ENCODE measurements at regions not wholly inside any gene's neighbourhood (a gene's known extent, or its start where the extent isn't known, plus 50 kb on each side); places are given as distances from the start of the nearest gene placed in this dataset.

GRCh38 chr18:40559556-40559955 lies 1395.5 kb upstream of the PIK3C3 start:
- H3K4me1 ChIP-seq (ENCODE audit: insufficient read depth), result no peaks in the 10 kb centered on the region
- no peaks in the 10 kb centered on the region for H3K79me2 ChIP-seq (replicated peaks; ENCODE audit: insufficient read depth)
- H2AFZ ChIP-seq, result no peak overlapping the region
- no peak overlapping the region for H3K27ac ChIP-seq (ENCODE audit: low read depth)
- ATAC-seq (no peak), DNase-seq (ENCODE audit: low spot score) (no peak)
- Mint-ChIP-seq H3K9me3 (no peaks in the 10 kb centered on the region), H3K4me3 (no peak overlapping the region), H3K27ac (no peak overlapping the region), H3K4me1 (peaks cover under 1% of the 10 kb centered on the region; the same call in 2 of the 3 replicates), H3K27me3 (ENCODE audit: insufficient read depth, low read depth, poor library complexity) (no peaks in the 10 kb centered on the region), H3K36me3 (ENCODE audit: low read depth) (no peaks in the 10 kb centered on the region)
- H3K36me3 ChIP-seq (ENCODE audit: insufficient read depth), result no peaks in the 10 kb centered on the region
- H3K27me3 ChIP-seq (ENCODE audit: insufficient read depth), result no peaks in the 10 kb centered on the region
- TF ChIP-seq ETS1 (IDR thresholded peaks at IDR 0.05), result no peak
- no peak for TF ChIP-seq EZH2phosphoT487 (IDR thresholded peaks at IDR 0.05; ENCODE audit: unreplicated experiment)
- no peak for TF ChIP-seq ZNF114 (CRISPR knock-in tag; IDR thresholded peaks at IDR 0.05)
- no peak for TF ChIP-seq NANOG (IDR thresholded peaks at IDR 0.05; ENCODE audit: borderline replicate concordance)
- TF ChIP-seq REST (IDR thresholded peaks at IDR 0.05; ENCODE audit: unreplicated experiment), result no peak
- no peak for TF ChIP-seq JUNB (IDR thresholded peaks at IDR 0.05; ENCODE audit: unreplicated experiment)
- TF ChIP-seq ZNF331 (CRISPR knock-in tag; IDR thresholded peaks at IDR 0.05; ENCODE audit: low read depth), result no peak
- no peak for TF ChIP-seq ZNF462 (CRISPR knock-in tag; IDR thresholded peaks at IDR 0.05)
- TF ChIP-seq CREB1 (CRISPR knock-in tag; IDR thresholded peaks at IDR 0.05; ENCODE audit: low read depth), result no peak
- no peak for TF ChIP-seq POLR2AphosphoS5 (IDR thresholded peaks at IDR 0.05; ENCODE audit: low read depth)
- no peak for TF ChIP-seq STAT1 (IDR thresholded peaks at IDR 0.05; ENCODE audit: unreplicated experiment)
- TF ChIP-seq CTCF (conservative IDR thresholded peaks at IDR 0.05; ENCODE audit: low read depth in 2 of 2), result no peak
- TF ChIP-seq EZH2 (IDR thresholded peaks at IDR 0.05; ENCODE audit: low read depth, unreplicated experiment), result no peak
- H4K20me1 ChIP-seq (replicated peaks; ENCODE audit: insufficient read depth), result no peaks in the 10 kb centered on the region
- no peak overlapping the region for H3K4me2 ChIP-seq
- H3K9me2 ChIP-seq (ENCODE audit: insufficient read depth), result peaks cover 7% of the 10 kb centered on the region; the same call in 1 of the 2 replicates
- H3K4me3 ChIP-seq, result no peak overlapping the region
- H3F3A ChIP-seq (replicated peaks; ENCODE audit: low read depth), result no peaks in the 10 kb centered on the region

Data from GM23338 (cell line).